HCT116 (cell line): ENCODE measurements at regions not wholly inside any gene's neighbourhood (a gene's known extent, or its start where the extent isn't known, plus 50 kb on each side); places are given as distances from the start of the nearest gene placed in this dataset.

ENCODE experiments used
- ATAC-seq: fragments of 200-7000 bp; cut with Tn5 transposase; 2 replicates; pipeline ENCODE4 v1.9.1; 2020; ENCODE audit warnings: mild to moderate bottlenecking, moderate library complexity
- BruUV-seq: library from RNA; stranded (reverse); fragments of 400-500 nt; replicated peaks from 2 replicates; lab custom pipeline; 2021; lab: Mats Ljungman, UMichigan
- CTCF ChIA-PET: fragments of 300-600 bp; sonication (Branson Sonifier 250); formaldehyde crosslinking; loops from one replicate; lab custom pipeline; 2021; ENCODE audit warnings: antibody characterized with exemption; lab: Charles Lee
- POLR2A ChIA-PET: fragments of 300-600, 350-600 bp; sonication (Branson Sonifier 250); formaldehyde crosslinking; loops from one replicate; lab custom pipeline; 2021; ENCODE audit warnings: antibody characterized with exemption; lab: Charles Lee
- RAD21 ChIA-PET, 2 experiments: fragments of 300-600 bp; sonication (Branson Sonifier 250); formaldehyde crosslinking; loops; one replicate each; lab custom pipeline; 2023; ENCODE audit warnings: low total read pairs in 2 of 2; ENCODE audit not compliant: uncharacterized antibody in 2 of 2, unreplicated experiment in 2 of 2, low non-redundant PET in 1 of 2; lab: Charles Lee
- DNase-seq: peaks from one replicate; pipeline ENCODE4 v3.0.0-alpha.2; 2010; ENCODE audit warnings: low read depth, low spot score
- H2AFZ ChIP-seq: fragments of 200-600 bp; shearing (Covaris generic), sonication (generic); 2 replicates; pipeline ENCODE4 v1.6.1; 2017; ENCODE audit warnings: low read depth, mixed run types, mixed read lengths, antibody characterized with exemption, low read length; ENCODE audit not compliant: poor library complexity, severe bottlenecking
- H3K27ac ChIP-seq: 2 replicates; pipeline ENCODE4 v1.5.1; 2012; ENCODE audit warnings: low read depth, low read length
- H3K27me3 ChIP-seq: fragments of 200-600 bp; sonication (generic); 2 replicates; pipeline ENCODE4 v1.6.1; 2016; ENCODE audit warnings: mixed run types, low read length, mixed read lengths; ENCODE audit not compliant: insufficient read depth
- H3K36me3 ChIP-seq, 2 experiments: fragments of 200-500 bp in 1 of 2; fragments of 200-600 bp in 1 of 2; sonication (Bioruptor generic) in 1 of 2; sonication (generic) in 1 of 2; 2 replicates each; pipeline versions ENCODE4 v1.5.1 to v1.6.1; 2014 to 2016; ENCODE audit warnings: low read length in 2 of 2, inconsistent platforms in 1 of 2, mixed read lengths in 1 of 2, mixed run types in 1 of 2; ENCODE audit not compliant: insufficient read depth in 2 of 2, control insufficient read depth in 1 of 2
- H3K4me1 ChIP-seq, 2 experiments: fragments of 200-600 bp in 1 of 2; sonication (generic) in 1 of 2; 2 replicates each; pipeline versions ENCODE4 v1.5.1 to v1.6.1; 2012 to 2017; ENCODE audit warnings: low read length in 2 of 2, inconsistent platforms in 1 of 2, mild to moderate bottlenecking in 1 of 2, mixed read lengths in 1 of 2, mixed run types in 1 of 2, moderate library complexity in 1 of 2; ENCODE audit not compliant: insufficient read depth in 2 of 2, control insufficient read depth in 1 of 2
- H3K4me2 ChIP-seq: fragments of 200-600 bp; sonication (generic); 2 replicates; pipeline ENCODE4 v1.6.1; 2017; ENCODE audit warnings: mixed run types, low read length, mixed read lengths
- H3K4me3 ChIP-seq, 2 experiments: fragments of 200-600 bp in 1 of 2; sonication (generic) in 1 of 2; replicated peaks in 1 of 2; 2 replicates each; pipeline ENCODE4 v1.5.1; 2011 to 2016; ENCODE audit warnings: low read length in 2 of 2, control low read depth in 1 of 2, low read depth in 1 of 2, mild to moderate bottlenecking in 1 of 2, mixed read lengths in 1 of 2, mixed run types in 1 of 2
- H3K79me2 ChIP-seq: fragments of 200-600 bp; sonication (generic); 2 replicates; pipeline ENCODE4 v1.6.1; 2017; ENCODE audit warnings: mild to moderate bottlenecking, mixed run types, low read length, moderate library complexity, mixed read lengths; ENCODE audit not compliant: insufficient read depth
- H3K9ac ChIP-seq: fragments of 200-600 bp; sonication (generic); 2 replicates; pipeline ENCODE4 v1.6.1; 2016; ENCODE audit warnings: low read length, mixed read lengths
- H3K9me2 ChIP-seq: fragments of 200-600 bp; sonication (generic), shearing (Covaris generic); 2 replicates; pipeline ENCODE4 v1.6.1; 2017; ENCODE audit warnings: mixed run types, mild to moderate bottlenecking, moderate library complexity; ENCODE audit not compliant: insufficient read depth
- H3K9me3 ChIP-seq, 2 experiments: fragments of 200-500 bp in 1 of 2; fragments of 200-600 bp in 1 of 2; sonication (Bioruptor generic) in 1 of 2; sonication (generic) in 1 of 2; 2 replicates each; pipeline ENCODE4 v1.6.1; 2014 to 2017; ENCODE audit warnings: low read length in 2 of 2, mixed read lengths in 2 of 2, inconsistent platforms in 1 of 2, low read depth in 1 of 2, mild to moderate bottlenecking in 1 of 2, mixed run types in 1 of 2, moderate library complexity in 1 of 2; ENCODE audit not compliant: control insufficient read depth in 1 of 2, insufficient read depth in 1 of 2
- H4K20me1 ChIP-seq: fragments of 200-600 bp; sonication (generic), shearing (Covaris generic); 2 replicates; pipeline ENCODE4 v1.6.1; 2017; ENCODE audit warnings: mixed run types, mild to moderate bottlenecking, moderate library complexity; ENCODE audit not compliant: insufficient read depth
- ATF3 ChIP-seq: IDR thresholded peaks from 2 replicates; pipeline ENCODE4 v1.6.1; 2012
- CEBPB ChIP-seq: IDR thresholded peaks from 2 replicates; pipeline ENCODE4 v1.6.1; 2012; ENCODE audit warnings: low read depth
- ELF1 ChIP-seq: IDR thresholded peaks from 2 replicates; pipeline ENCODE4 v1.6.1; 2012; ENCODE audit warnings: low read depth, borderline replicate concordance
- EZH2phosphoT487 ChIP-seq: fragments of 200-600 bp; IDR thresholded peaks from 2 replicates; pipeline ENCODE4 v1.6.1; 2018; ENCODE audit warnings: antibody characterized with exemption, borderline replicate concordance
- FOSL1 ChIP-seq: IDR thresholded peaks from 2 replicates; pipeline ENCODE4 v1.6.1; 2012; ENCODE audit warnings: low read depth
- JUND ChIP-seq: IDR thresholded peaks from 2 replicates; pipeline ENCODE4 v1.6.1; 2012
- REST ChIP-seq: IDR thresholded peaks from 2 replicates; pipeline ENCODE4 v1.6.1; 2012; ENCODE audit warnings: low read depth
- SIN3A ChIP-seq: IDR thresholded peaks from 2 replicates; pipeline ENCODE4 v1.6.1; 2012; ENCODE audit warnings: low read depth
- YY1 ChIP-seq: IDR thresholded peaks from 2 replicates; pipeline ENCODE4 v1.6.1; 2011; ENCODE audit warnings: low read length, low read depth, moderate library complexity, mild to moderate bottlenecking; ENCODE audit not compliant: insufficient replicate concordance; ENCODE audit errors: extremely low read depth
- ZBTB33 ChIP-seq: IDR thresholded peaks from 2 replicates; pipeline ENCODE4 v1.6.1; 2011; ENCODE audit warnings: mild to moderate bottlenecking, low read length, moderate library complexity; ENCODE audit not compliant: insufficient replicate concordance; ENCODE audit errors: extremely low read depth
- ZFX ChIP-seq: fragments of 450-650 bp; IDR thresholded peaks from 2 replicates; pipeline ENCODE4 v1.6.1; 2017
- ZNF274 ChIP-seq: fragments of 200-500 bp; sonication (Bioruptor generic); IDR thresholded peaks from 2 replicates; pipeline ENCODE4 v1.6.1; 2014; ENCODE audit warnings: mild to moderate bottlenecking, low read depth, low read length, inconsistent platforms
- intact Hi-C: fragments of 100-400 bp; cut with micrococcal nuclease; formaldehyde crosslinking; loops from 2 replicates; pipeline ENCODE4 v1.10.0; 2022

- no TSS peak for BruUV-seq
- TF ChIP-seq REST: no peak
- no peak for TF ChIP-seq ATF3
- TF ChIP-seq ZBTB33: no peak
- TF ChIP-seq JUND: no peak
- no peak for TF ChIP-seq ZNF274
- TF ChIP-seq EZH2phosphoT487: no peak
- TF ChIP-seq FOSL1: no peak
- TF ChIP-seq YY1: no peak
- TF ChIP-seq ELF1: no peak
- TF ChIP-seq CEBPB: no peak
- no peak for TF ChIP-seq ZFX
- no peak for TF ChIP-seq SIN3A
- ChIA-PET POLR2A (no interaction called here), RAD21 (no interaction called here), CTCF (no interaction called here)
- Histone ChIP-seq H2AFZ (no peak overlapping the region), H3K27ac (no peak overlapping the region), H4K20me1 (no peaks in the 10 kb centered on the region), H3K4me2 (no peak overlapping the region), H3K9ac (no peak overlapping the region), H3K4me3 (no peak overlapping the region), H3K36me3 (no peaks in the 10 kb centered on the region), H3K79me2 (no peaks in the 10 kb centered on the region), H3K27me3 (no peaks in the 10 kb centered on the region), H3K9me2 (no peaks in the 10 kb centered on the region), H3K4me1 (peaks cover 0 to 11% of the 10 kb centered on the region in 2 experiments; a peak in 3 of 4 replicates), H3K9me3 (peaks cover 0 to 4% of the 10 kb centered on the region in 2 experiments; a peak in 1 of 4 replicates)
- ATAC-seq (no peak), DNase-seq (no peak)
- intact Hi-C loops: no loop called here
Measured at GRCh38 chr22:27663812-27664211, 137.7 kb downstream of the MN1 start.
